HG03575 (cell line): ENCODE measurements at regions not wholly inside any gene's neighbourhood (a gene's known extent, or its start where the extent isn't known, plus 50 kb on each side); places are given as distances from the start of the nearest gene placed in this dataset.

Experiments
- ATAC-seq: cut with Tn5 transposase; IDR thresholded peaks from one replicate; pipeline ENCODE4 v1.9.1; 2021; ENCODE audit not compliant: unreplicated experiment, insufficient number of reproducible peaks, low FRiP score; ENCODE audit errors: extremely low read depth

- ATAC-seq = no peak
Observed at GRCh38 chr2:207254591-207255464, 89.1 kb upstream of the KLF7 start.

GRCh38 chr2:207255565-207256470 lies 90.1 kb upstream of the KLF7 start:
- no peak for ATAC-seq

GRCh38 chr2:207256476-207257207 lies 90.9 kb upstream of the KLF7 start:
- ATAC-seq = no peak

DNA sequence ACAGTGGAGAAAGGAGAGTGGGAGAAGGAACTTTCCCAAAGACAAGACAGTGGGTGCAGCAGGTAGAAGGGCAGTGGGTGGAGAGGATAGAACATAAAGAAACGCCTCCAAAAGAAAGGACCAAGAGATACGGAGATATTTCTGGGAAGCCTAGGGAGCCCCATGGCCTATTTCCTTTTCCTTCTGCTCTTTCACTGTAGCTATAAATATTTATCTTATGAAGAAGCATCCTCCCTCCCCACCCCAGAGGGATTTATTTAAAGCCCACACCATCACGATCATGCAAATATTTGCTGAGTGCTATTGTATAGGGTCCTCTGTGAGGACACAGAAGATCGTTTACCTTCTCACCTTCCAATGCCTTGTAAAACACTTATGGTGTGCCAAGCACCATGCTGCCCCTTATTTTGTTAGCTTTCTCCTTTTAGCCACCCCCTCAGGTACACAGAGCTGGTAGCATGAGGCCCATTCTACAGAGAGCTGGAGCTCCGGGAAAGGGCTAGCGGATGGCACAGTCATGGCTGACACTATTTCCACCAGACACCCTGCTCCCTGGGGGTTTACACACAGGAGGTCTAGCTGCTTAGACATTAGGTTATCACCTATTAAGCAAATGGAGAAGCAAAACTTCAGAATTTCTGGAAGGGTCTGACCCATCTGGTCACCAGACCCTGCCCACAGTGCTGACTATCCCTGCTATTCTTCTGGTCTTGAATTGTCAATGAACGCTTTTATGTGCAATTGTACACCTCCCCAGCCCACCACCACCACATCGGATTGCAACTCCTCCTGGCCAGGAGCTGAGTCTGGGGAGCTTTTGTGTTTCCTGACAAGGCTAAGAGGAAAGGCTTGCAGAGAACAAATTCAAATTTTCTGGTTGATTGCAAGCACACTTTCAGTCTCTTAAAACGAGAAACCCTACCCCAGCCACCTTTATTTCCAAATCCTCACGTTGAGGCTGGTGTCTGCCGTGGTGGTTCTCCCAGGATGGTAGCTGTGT lies 91.8 kb upstream of the KLF7 start:
- ATAC-seq = no peak

DNA sequence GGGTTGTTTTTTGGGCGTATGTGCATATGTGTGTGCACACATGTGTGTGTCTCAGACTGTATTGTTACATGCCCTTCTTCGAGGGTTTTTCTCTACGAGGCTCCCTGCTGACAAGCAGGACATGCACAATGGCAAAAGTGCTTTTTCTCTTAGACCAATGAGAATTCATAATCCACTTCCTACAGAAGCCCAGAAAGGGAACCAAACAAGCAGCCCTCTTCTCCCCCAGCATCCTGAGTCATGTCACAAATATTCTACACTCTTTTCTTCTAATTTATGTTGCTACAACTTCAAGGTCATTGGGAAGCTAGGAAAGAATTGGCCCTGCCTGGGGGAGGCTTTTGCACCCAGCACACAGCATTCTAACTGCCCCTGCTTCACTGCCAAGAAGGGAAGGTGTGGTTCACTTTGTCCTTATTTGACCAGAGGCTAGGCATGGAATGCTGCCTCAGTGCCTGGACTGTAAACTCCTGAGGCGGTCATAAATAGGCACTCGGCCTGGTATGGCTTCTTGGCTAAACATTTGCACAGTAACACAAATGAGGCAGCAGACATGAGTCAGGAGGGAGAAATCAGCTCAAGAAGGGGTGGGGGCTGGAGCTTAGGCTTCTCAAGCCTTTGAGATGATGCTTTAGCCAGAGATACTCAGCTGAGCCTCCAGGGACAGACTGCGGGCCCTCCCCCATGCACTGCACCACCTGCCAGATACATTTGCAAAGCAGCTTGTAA lies 92.7 kb upstream of the KLF7 start:
- no peak for ATAC-seq

- ATAC-seq = no peak
Observed at GRCh38 chr2:207260021-207260420, 94.3 kb upstream of the KLF7 start.

GRCh38 chr2:207260947-207261346 lies 95.2 kb upstream of the KLF7 start:
- no peak for ATAC-seq

GRCh38 chr2:207264310-207264709 lies 98.6 kb upstream of the KLF7 start:
- ATAC-seq = no peak

DNA sequence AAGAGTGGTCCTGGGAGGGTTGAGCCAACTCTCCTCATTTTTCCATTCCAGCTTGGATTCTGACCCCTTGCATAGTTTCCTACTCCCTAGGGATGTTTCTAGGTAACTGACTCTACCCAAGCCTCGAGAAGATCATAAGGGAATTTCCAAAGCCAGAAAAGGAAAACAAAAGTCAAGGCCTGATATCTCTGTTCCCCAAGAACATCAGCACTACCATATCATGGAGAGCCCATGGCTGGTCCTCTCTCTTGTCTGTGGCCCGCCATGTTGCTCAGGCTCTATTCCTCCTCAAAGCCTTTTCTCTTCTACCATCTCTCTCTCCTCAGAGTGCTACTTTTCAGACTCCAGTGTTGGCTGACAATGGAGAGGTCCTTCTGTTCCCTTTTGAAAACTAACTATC lies 99.6 kb upstream of the KLF7 start:
- no peak for ATAC-seq

GRCh38 chr2:207265869-207266268 lies 100.1 kb upstream of the KLF7 start:
- no peak for ATAC-seq

DNA sequence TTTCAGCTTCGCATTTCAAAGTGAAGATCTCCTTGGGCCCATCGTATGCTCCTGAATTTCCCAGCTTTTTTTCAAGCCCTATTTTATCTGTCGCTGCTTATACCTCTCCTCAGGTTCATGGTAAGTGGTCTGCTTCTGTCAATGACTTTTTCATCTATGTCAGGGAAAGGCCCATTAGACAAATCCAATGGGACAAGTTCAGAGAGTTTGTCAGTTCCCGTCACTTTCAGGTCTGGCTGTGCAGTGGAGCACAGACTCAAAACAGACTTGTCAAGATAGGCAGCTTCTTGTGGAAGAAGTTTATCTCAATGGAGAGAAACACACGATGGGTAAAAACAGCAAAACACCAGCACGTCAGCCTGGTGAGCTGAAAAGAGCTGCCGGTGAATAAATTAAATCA lies 100.9 kb upstream of the KLF7 start:
- ATAC-seq = no peak

GRCh38 chr2:207269038-207269437 lies 103.3 kb upstream of the KLF7 start:
- no peak for ATAC-seq

GRCh38 chr2:207274530-207275189 lies 108.9 kb upstream of the KLF7 start:
- ATAC-seq = no peak

GRCh38 chr2:207275779-207276178 lies 110.0 kb upstream of the KLF7 start:
- no peak for ATAC-seq

- no peak for ATAC-seq
Observed at GRCh38 chr2:207276248-207276647, 110.5 kb upstream of the KLF7 start.

DNA sequence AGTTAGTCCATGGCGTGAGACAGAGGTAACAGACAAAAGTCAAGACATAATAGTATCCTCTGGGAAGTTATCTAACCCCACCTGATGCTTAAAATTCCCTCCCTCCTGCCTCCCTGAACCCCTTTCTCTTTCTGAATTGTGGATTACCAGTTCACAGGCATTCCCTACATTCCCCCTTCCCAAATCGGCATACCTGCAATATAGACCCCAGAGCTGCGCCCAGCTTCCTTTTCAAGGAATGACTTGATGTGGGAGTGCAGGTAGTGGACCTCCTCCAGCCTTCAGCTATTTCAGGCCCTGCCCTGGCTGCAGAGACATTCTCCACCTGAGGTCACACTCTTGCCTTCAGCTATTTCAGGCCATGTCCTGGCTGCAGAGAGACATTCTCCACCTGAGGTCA lies 111.1 kb upstream of the KLF7 start:
- no peak for ATAC-seq

- ATAC-seq = no peak
Observed at GRCh38 chr2:207279520-207279919, 113.8 kb upstream of the KLF7 start.
